GM19035 (cell line): ENCODE measurements at regions not wholly inside any gene's neighbourhood (a gene's known extent, or its start where the extent isn't known, plus 50 kb on each side); places are given as distances from the start of the nearest gene placed in this dataset.
"Not testable (repeated sequence)": the region's sequence is repeated elsewhere in the genome, so short reads cannot be mapped to it uniquely, and the experiment has no call there.

Experiments
- ATAC-seq: cut with Tn5 transposase; IDR thresholded peaks from one replicate; pipeline ENCODE4 v1.9.1; 2021; ENCODE audit not compliant: unreplicated experiment

GRCh38 chr14:53316504-53316903 lies 163.4 kb upstream of the DDHD1 start:
- no peak for ATAC-seq

DNA sequence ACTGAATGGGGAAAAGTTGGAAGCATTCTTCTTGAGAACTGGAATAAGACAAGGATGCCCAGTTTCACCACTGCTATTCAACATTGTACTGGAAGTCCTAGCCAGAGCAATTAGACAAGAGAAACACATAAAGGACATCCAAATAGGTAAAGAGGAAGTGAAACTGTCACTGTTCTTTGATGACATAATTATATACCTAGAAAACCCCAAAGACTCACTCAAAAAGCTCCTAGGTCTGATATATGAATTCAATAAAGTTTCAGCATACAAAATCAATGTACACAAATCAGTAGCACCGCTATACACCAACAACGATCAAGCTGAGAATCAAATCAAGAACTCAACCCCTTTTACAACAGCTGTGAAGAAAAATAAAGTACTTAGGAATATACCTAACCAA lies 157.3 kb upstream of the DDHD1 start:
- ATAC-seq: peak; percentile 88

GRCh38 chr14:53306911-53307310 lies 153.8 kb upstream of the DDHD1 start:
- no peak for ATAC-seq

- no peak for ATAC-seq
These were observed 153.2 kb upstream of the DDHD1 start for GRCh38 chr14:53306267-53306721.

DNA sequence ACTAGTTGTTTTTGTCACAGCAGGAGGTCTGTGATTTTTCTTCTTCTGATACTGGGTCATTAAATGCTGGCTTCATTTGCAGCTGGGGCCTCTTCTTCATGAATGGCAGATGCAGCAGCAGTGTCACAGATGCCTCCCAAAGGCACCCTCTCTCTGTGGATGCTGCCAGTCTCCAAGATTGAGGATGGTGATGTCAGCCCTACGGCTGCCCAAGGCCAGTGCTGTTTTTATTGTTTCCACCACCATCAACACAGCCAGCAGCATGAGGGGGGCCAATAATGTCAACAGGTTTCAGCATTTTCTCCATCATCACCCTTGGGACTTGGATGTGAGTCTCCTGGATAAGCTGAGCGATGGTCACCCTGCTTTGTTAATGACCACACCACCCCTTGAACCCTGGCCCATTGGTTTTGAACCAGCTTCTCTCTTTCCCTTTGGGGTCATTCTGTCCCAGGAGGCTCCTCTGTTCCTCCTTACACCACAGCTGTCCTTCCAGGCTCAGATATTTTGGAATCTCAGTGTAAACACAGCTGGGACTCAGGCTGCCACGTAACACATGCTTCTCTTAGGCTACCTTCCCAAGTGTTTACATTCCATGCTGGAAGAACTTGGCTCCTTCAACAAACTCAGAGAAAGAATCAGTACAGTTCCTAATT lies 151.7 kb upstream of the DDHD1 start:
- ATAC-seq: no peak

DNA sequence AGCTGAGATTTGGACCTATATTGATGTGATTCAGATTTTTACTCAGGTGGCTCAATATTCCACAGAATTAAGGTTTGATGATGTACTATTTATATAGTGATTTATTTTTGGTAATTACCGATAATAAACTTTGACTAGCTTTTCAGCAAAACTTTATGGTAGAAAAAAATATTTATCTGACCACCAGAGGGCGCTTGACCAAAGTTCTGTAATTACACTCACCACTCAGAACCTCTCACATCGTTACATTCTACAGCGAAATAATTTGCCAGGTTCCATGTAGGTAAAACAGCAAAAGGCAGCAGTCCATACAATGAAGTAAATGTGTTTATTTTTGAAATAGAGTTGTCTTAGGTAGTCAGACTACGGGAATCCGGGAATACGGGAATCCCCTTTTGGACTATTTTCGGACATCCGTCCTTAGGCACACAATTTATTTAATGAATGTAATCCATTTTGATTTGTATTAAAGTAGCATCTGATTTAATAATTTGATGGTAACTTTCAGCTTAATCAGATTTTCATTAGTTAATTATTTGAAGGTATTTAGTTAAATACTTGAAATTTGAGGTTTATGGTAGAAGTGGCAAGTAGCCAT lies 143.0 kb upstream of the DDHD1 start:
- ATAC-seq: no peak

GRCh38 chr14:53295372-53295771 lies 142.2 kb upstream of the DDHD1 start:
- no peak for ATAC-seq

- ATAC-seq: no peak
These were observed 133.2 kb upstream of the DDHD1 start for GRCh38 chr14:53286301-53286700.

- ATAC-seq: no peak
These were observed 132.7 kb upstream of the DDHD1 start for GRCh38 chr14:53285821-53286220.

DNA sequence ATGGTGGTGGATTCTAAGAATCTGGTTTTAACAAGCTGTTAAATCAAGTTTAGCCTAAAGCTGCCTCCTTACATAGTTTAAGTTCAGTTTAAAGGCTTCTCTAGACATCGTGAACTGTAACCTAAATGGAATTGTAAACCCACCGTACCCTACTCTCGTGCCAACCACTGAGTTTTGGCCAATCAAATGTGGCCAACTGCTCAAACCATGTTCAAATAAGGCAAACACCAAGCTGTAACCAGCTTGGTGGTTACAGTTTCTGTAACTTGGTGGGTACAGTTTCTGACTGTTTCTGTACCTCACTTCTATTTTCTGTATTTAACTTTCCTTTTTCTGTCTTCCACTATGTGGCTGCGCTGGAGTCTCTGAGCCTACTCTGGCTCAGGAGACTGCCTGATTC lies 131.9 kb upstream of the DDHD1 start:
- ATAC-seq: no peak

DNA sequence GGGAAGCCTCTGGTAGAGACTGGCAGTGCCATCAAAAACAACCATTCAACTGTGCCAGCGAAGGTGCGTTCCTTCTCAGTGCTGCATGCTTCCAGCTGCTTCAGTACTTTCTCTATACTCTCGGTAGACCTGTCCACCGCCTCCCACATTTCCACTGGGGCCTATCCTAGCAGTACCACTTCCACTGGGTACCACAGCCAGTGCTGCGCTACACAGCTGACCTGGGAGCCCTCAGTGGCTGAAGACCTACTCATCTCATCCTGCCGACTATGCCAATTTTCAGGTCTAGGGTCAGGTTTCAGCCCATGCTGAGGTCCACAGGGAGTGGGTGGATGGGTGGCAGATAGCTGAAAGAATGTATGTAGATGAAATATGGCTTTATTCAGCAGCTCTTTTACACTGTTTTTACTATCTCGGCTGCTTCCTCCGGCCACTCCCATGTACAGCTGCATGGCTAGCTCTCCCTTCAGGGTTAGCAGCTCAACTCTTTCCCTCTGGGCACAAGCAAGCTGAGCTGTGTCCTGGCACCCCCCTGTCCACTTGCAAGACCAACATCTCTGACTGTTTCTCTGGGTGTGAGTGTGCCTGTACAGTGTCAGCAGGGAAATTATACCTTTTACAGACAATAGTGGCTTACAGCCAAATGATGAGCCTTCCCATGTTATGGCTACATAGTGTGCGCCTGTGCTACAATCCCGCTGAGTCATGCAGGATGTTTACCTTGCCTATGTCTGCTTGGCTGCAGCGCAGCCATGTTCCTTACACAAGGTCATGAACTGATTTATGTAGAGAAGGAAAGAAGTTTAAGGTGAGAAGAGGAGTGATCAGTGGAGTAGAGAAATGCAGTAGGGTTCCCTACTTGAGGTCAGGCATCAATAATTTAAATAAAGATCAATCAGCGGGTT lies 125.7 kb upstream of the DDHD1 start:
- ATAC-seq: no peak

- no peak for ATAC-seq
These were observed 120.5 kb upstream of the DDHD1 start for GRCh38 chr14:53273671-53274072.

DNA sequence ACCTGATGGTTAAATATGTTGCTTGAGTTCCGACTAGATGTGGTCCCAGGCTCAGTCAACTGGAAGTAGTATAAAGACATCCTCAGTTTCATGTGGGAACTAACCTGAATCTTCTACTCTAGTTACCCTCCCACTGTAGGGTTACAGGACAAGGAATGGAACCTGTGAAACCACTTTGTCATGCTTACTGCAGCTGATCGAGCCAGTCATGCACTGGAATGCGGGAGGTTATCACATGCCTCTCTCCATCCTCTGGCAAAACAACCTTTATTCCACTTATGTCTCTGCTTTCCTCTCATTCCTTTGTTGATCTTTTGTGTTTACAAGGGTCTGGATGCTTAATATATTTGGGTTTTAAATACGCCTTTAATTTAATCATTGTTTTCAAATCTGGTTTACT lies 111.9 kb upstream of the DDHD1 start:
- ATAC-seq: no peak

GRCh38 chr14:53260928-53261327 lies 107.8 kb upstream of the DDHD1 start:
- ATAC-seq: no peak

GRCh38 chr14:53260286-53260685 lies 107.2 kb upstream of the DDHD1 start:
- ATAC-seq: no peak

DNA sequence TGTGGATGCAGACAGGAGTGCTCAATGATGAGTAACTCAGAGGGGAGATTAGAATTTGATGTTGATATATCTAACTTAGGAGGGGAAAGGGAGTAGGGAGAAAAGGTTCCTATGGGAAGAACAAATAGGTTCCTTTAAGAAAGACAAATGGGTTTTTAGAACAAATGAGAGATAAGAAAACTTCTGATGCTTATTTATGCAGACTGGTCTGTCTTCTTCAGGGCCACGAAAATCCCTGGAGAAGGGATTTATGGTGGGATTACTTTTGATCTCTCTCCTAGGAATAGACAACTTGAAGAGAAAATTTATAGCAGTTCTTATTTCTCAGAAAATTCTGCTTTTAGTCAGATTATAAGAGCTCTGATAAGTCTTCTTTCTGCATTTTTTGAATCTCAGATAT lies 99.0 kb upstream of the DDHD1 start:
- ATAC-seq: no peak

GRCh38 chr14:53249059-53249458 lies 95.9 kb upstream of the DDHD1 start:
- no peak for ATAC-seq

DNA sequence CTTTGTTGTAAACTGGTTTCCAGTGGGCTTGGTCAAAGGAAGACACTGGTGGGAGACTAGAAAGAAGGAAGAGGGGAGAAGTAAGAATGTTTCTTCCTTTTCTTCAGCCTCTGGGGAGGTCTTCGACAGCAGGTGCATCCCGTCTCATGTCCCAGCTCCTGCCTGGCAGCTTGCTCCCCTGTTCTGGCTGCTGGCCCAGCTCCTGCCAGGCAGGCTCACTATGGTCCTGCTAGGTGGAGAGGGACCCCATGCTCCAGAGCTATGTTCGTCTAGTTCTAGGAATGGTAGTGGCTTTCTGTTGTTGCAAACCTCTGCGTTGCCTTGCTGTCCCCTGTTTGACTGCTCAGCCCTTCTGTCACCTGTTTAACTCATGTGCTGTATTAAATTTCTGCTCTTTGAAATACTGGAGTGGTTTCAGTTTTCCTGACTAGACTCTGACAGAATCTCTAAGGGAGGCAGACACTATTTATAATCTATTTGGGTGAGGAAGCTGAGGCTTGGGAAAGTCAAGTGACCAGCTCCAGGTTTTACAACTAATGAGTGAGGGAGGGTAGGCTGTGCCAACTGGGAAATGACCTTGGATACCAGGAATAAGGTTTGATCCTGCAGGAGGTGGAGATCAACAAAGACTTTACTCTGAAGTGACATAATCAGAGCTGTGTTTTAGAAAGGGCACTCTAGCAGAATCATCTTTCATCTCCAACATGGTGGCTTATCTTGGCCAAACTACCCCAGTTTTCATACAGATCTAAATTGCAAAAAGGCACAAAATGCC lies 94.7 kb upstream of the DDHD1 start:
- ATAC-seq: no peak

GRCh38 chr14:53242898-53243297 lies 89.8 kb upstream of the DDHD1 start:
- not testable (repeated sequence) for ATAC-seq

GRCh38 chr14:53237488-53237887 lies 84.4 kb upstream of the DDHD1 start:
- no peak for ATAC-seq

DNA sequence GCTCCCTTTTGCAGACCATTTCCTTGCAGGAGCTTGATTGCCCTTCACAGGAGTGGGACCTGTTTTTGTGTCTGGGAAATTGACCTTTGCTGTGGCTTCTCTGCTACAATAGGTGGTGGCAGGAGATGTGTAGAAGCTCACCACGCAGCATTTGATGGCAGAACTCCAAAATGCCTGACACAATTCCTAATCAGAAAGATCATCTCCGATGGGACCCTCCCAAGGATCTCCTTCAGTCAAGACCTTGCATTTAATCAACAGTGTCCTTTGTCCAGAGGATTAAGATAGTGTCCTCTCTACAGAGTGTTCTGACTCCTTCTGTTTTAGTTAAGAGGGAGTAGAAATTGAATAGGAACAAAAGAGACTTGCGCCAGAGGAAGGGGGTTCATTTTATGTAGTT lies 83.6 kb upstream of the DDHD1 start:
- ATAC-seq: no peak
